HepG2 (cell line): ENCODE measurements at regions not wholly inside any gene's neighbourhood (a gene's known extent, or its start where the extent isn't known, plus 50 kb on each side); places are given as distances from the start of the nearest gene placed in this dataset.

Source experiments
- ATAC-seq: fragments of 200-7000 bp; cut with Tn5 transposase; 3 replicates; pipeline ENCODE4 v1.9.1; 2020; ENCODE audit warnings: mild to moderate bottlenecking, moderate library complexity
- BruUV-seq: library from RNA; stranded (reverse); fragments of 400-500 nt; replicated peaks from 2 replicates; lab custom pipeline; 2021; lab: Mats Ljungman, UMichigan
- CTCF ChIA-PET: fragments of 300-600 bp; formaldehyde crosslinking; extraction: SDS; loops from one replicate; lab custom pipeline; 2021; ENCODE audit warnings: low total read pairs, inconsistent platforms, low intra/inter-chr PET ratio; lab: Yijun Ruan, JAX
- POLR2A ChIA-PET: fragments of 350-600 bp; sonication (Branson Sonifier 250); formaldehyde crosslinking; loops from one replicate; lab custom pipeline; 2020; ENCODE audit warnings: antibody characterized with exemption, inconsistent platforms; lab: Yijun Ruan, JAX
- DNase-seq: peaks from one replicate; pipeline ENCODE4 v3.0.0-alpha.2; 2015; ENCODE audit warnings: low spot score
- FAIRE-seq: peaks from 3 replicates; lab custom pipeline; 2011; peaks lifted over from hg19 to GRCh38; lab: Jason Lieb, UNC
- H2AFZ ChIP-seq: one replicate; pipeline ENCODE4 v1.6.1; 2011; ENCODE audit warnings: low read length, inconsistent platforms
- H3K27ac ChIP-seq: fragments of 300-600 bp; 3 replicates; pipeline ENCODE4 v1.8.0; 2011; ENCODE audit warnings: mixed run types, mild to moderate bottlenecking, mixed read lengths, low read length, inconsistent platforms; ENCODE audit not compliant: insufficient read depth; ENCODE audit errors: extremely low read length
- H3K27me3 ChIP-seq, 2 experiments: fragments of 200-600 bp in 1 of 2; 2 replicates in 1 of 2; 3 replicates in 1 of 2; pipeline versions ENCODE4 v1.6.0 to v1.8.0; 2011; ENCODE audit warnings: low read length in 2 of 2, mild to moderate bottlenecking in 2 of 2, moderate library complexity in 2 of 2, inconsistent platforms in 1 of 2; ENCODE audit not compliant: insufficient read depth in 2 of 2, control insufficient read depth in 1 of 2
- H3K36me3 ChIP-seq, 2 experiments: fragments of 200-600 bp in 1 of 2; replicated peaks in 1 of 2; 2 replicates in 1 of 2; 3 replicates in 1 of 2; pipeline versions ENCODE4 v1.5.1 to v1.8.0; 2011; ENCODE audit warnings: low read length in 2 of 2, inconsistent platforms in 1 of 2; ENCODE audit not compliant: insufficient read depth in 2 of 2, control insufficient read depth in 1 of 2
- H3K4me1 ChIP-seq: 2 replicates; pipeline ENCODE4 v1.5.1; 2012; ENCODE audit warnings: low read length, inconsistent platforms; ENCODE audit not compliant: insufficient read depth
- H3K4me2 ChIP-seq: 2 replicates; pipeline ENCODE4 v1.6.0; 2011; ENCODE audit warnings: low read depth, low read length, inconsistent platforms
- H3K4me3 ChIP-seq, 3 experiments: fragments of 200-600 bp in 1 of 3; sonication (generic), shearing (Covaris generic) in 1 of 3; replicated peaks in 1 of 3; 2 replicates each; pipeline ENCODE4 v1.5.1; 2011 to 2016; ENCODE audit warnings: low read length in 3 of 3, inconsistent platforms in 2 of 3, low read depth in 2 of 3, mild to moderate bottlenecking in 2 of 3, control low read depth in 1 of 3, mixed read lengths in 1 of 3; ENCODE audit not compliant: insufficient read depth in 1 of 3
- H3K79me2 ChIP-seq: one replicate; pipeline ENCODE4 v1.6.1; 2011; ENCODE audit warnings: low read length, inconsistent platforms; ENCODE audit not compliant: insufficient read depth
- H3K9ac ChIP-seq: 2 replicates; pipeline ENCODE4 v1.6.0; 2011; ENCODE audit warnings: mild to moderate bottlenecking, low read depth, low read length, inconsistent platforms; ENCODE audit not compliant: insufficient read depth
- H3K9me3 ChIP-seq: 2 replicates; pipeline ENCODE4 v1.5.1; 2012; ENCODE audit warnings: mild to moderate bottlenecking, low read length
- H4K20me1 ChIP-seq: 2 replicates; pipeline ENCODE4 v1.6.0; 2011; ENCODE audit warnings: inconsistent platforms, mild to moderate bottlenecking, low read length, moderate library complexity; ENCODE audit not compliant: insufficient read depth
- CC2D1A ChIP-seq: sonication (generic); formaldehyde crosslinking; IDR thresholded peaks from 2 replicates; pipeline ENCODE4 v1.8.1; 2023; ENCODE audit warnings: mild to moderate bottlenecking, missing genetic modification reagents
- CERS6 ChIP-seq: sonication (generic); formaldehyde crosslinking; IDR thresholded peaks from 2 replicates; pipeline ENCODE4 v1.5.0; 2020; ENCODE audit warnings: missing genetic modification reagents
- JARID2 ChIP-seq: sonication (generic); formaldehyde crosslinking; IDR thresholded peaks from 2 replicates; pipeline ENCODE4 v1.8.1; 2023; ENCODE audit warnings: missing genetic modification reagents, inconsistent platforms; ENCODE audit not compliant: insufficient replicate concordance
- JUN ChIP-seq: sonication (generic); formaldehyde crosslinking; IDR thresholded peaks from 2 replicates; pipeline ENCODE4 v1.4.0; 2020; ENCODE audit warnings: mild to moderate bottlenecking, missing genetic modification reagents
- KAT7 ChIP-seq: IDR thresholded peaks from 2 replicates; pipeline ENCODE4 v1.6.1; 2018; ENCODE audit warnings: borderline replicate concordance, missing compliant biosample characterization
- KLF11 ChIP-seq: IDR thresholded peaks from 2 replicates; pipeline ENCODE4 v1.6.1; 2016; ENCODE audit warnings: missing compliant biosample characterization
- MTF1 ChIP-seq: sonication (generic); formaldehyde crosslinking; IDR thresholded peaks from 2 replicates; pipeline ENCODE4 v1.5.0; 2020; ENCODE audit warnings: missing genetic modification reagents
- NR0B2 ChIP-seq: sonication (generic); formaldehyde crosslinking; IDR thresholded peaks from 2 replicates; pipeline ENCODE4 v1.4.0; 2020; ENCODE audit warnings: mild to moderate bottlenecking, missing genetic modification reagents
- SALL1 ChIP-seq: sonication (generic); formaldehyde crosslinking; IDR thresholded peaks from 2 replicates; pipeline ENCODE4 v1.8.0; 2022; ENCODE audit warnings: mild to moderate bottlenecking, missing genetic modification reagents
- SATB2 ChIP-seq: sonication (generic); formaldehyde crosslinking; IDR thresholded peaks from 2 replicates; pipeline ENCODE4 v1.5.0; 2020; ENCODE audit warnings: missing genetic modification reagents
- SMYD3 ChIP-seq: sonication (generic); formaldehyde crosslinking; IDR thresholded peaks from 2 replicates; pipeline ENCODE4 v1.8.1; 2023; ENCODE audit warnings: mild to moderate bottlenecking, missing genetic modification reagents
- TFDP1 ChIP-seq: IDR thresholded peaks from 2 replicates; pipeline ENCODE4 v1.6.1; 2016; ENCODE audit warnings: missing compliant biosample characterization, missing genetic modification reagents, borderline replicate concordance
- THAP8 ChIP-seq: sonication (generic); formaldehyde crosslinking; IDR thresholded peaks from 2 replicates; pipeline ENCODE4 v1.5.1; 2020; ENCODE audit warnings: missing genetic modification reagents, mild to moderate bottlenecking, borderline replicate concordance
- YEATS2 ChIP-seq: sonication (generic); formaldehyde crosslinking; IDR thresholded peaks from 2 replicates; pipeline ENCODE4 v1.4.0; 2020; ENCODE audit warnings: missing genetic modification reagents, borderline replicate concordance
- ZBTB33 ChIP-seq: sonication (generic); formaldehyde crosslinking; IDR thresholded peaks from 2 replicates; pipeline ENCODE4 v1.4.0; 2020; ENCODE audit warnings: missing genetic modification reagents
- ZMAT5 ChIP-seq: sonication (generic); formaldehyde crosslinking; IDR thresholded peaks from 2 replicates; pipeline ENCODE4 v1.5.0; 2020; ENCODE audit warnings: mild to moderate bottlenecking, low read depth, missing genetic modification reagents, borderline replicate concordance
- ZNF414 ChIP-seq: sonication (generic); formaldehyde crosslinking; IDR thresholded peaks from 2 replicates; pipeline ENCODE4 v1.5.0; 2020; ENCODE audit warnings: missing genetic modification reagents
- ZSCAN29 ChIP-seq: sonication (generic); formaldehyde crosslinking; conservative IDR thresholded peaks from 2 replicates; pipeline ENCODE4 v1.4.0; 2020; ENCODE audit warnings: mild to moderate bottlenecking, missing genetic modification reagents
- WGBS: methylation state at CpG from one replicate; pipeline ENCODE4 v1.1.6; 2017; ENCODE audit warnings: low lambda C conversion rate; 5-methylcytosine and 5-hydroxymethylcytosine counted together
- in situ Hi-C: cut with HindIII; loops from 2 replicates; pipeline ENCODE4 v1.10.0; 2017; ENCODE audit warnings: low pct_unique_long_range_greater_than_20kb; ENCODE audit not compliant: extremely low pct_ligation_motif_present
- intact Hi-C: fragments of 100-400 bp; cut with micrococcal nuclease; formaldehyde crosslinking; loops from one replicate; pipeline ENCODE4 v1.10.0; 2022; ENCODE audit not compliant: unreplicated experiment

GRCh38 chr2:239558661-239559060 is 157.8 kb upstream of the HDAC4 start:
- H3K9me3 ChIP-seq = no peaks in the 10 kb centered on the region
- no peaks in the 10 kb centered on the region for H3K79me2 ChIP-seq
- no peak for DNase-seq
- H3K4me1 ChIP-seq = no peaks in the 10 kb centered on the region
- no peak for FAIRE-seq
- CTCF ChIA-PET = no interaction called here
- BruUV-seq = no TSS peak
- H3K4me2 ChIP-seq = no peak overlapping the region
- peaks cover 10 to 67% of the 10 kb centered on the region in 2 experiments; a peak in 4 of 5 replicates for H3K27me3 ChIP-seq
- H3K27ac ChIP-seq = no peak overlapping the region
- POLR2A ChIA-PET = no interaction called here
- H4K20me1 ChIP-seq = no peaks in the 10 kb centered on the region
- H3K9ac ChIP-seq = no peak overlapping the region
- intact Hi-C loops (no loop called here), in situ Hi-C loops (no loop called here)
- H2AFZ ChIP-seq = no peak overlapping the region
- H3K4me3 ChIP-seq = no peak overlapping the region
- H3K36me3 ChIP-seq = no peaks in the 10 kb centered on the region
- no peak for ATAC-seq
- WGBS = 56% methylated on average over 12 of the region's 12 CpGs
- no peak for TF ChIP-seq YEATS2 (CRISPR knock-in tag)
- no peak for TF ChIP-seq MTF1 (CRISPR knock-in tag)
- TF ChIP-seq JARID2 (CRISPR knock-in tag) = no peak
- no peak for TF ChIP-seq ZMAT5 (CRISPR knock-in tag)
- TF ChIP-seq ZNF414 = no peak
- no peak for TF ChIP-seq CC2D1A (CRISPR knock-in tag)
- TF ChIP-seq CERS6 (CRISPR knock-in tag) = no peak
- TF ChIP-seq TFDP1 (CRISPR knock-in tag) = no peak
- no peak for TF ChIP-seq THAP8 (CRISPR knock-in tag)
- no peak for TF ChIP-seq ZSCAN29 (CRISPR knock-in tag)
- TF ChIP-seq SATB2 (CRISPR knock-in tag) = no peak
- TF ChIP-seq SALL1 (CRISPR knock-in tag) = no peak
- TF ChIP-seq KLF11 (CRISPR knock-in tag) = no peak
- no peak for TF ChIP-seq JUN (CRISPR knock-in tag)
- TF ChIP-seq ZBTB33 = no peak
- no peak for TF ChIP-seq KAT7 (CRISPR knock-in tag)
- TF ChIP-seq SMYD3 = no peak
- no peak for TF ChIP-seq NR0B2 (CRISPR knock-in tag)
